Endodermal cell (in vitro differentiated cells): ENCODE measurements at regions not wholly inside any gene's neighbourhood (a gene's known extent, or its start where the extent isn't known, plus 50 kb on each side); places are given as distances from the start of the nearest gene placed in this dataset.

Source experiments
- DNase-seq: peaks from one replicate; pipeline ENCODE4 v3.0.0-alpha.2; 2017
- H3K27ac ChIP-seq: 2 replicates; pipeline ENCODE4 v1.5.1; 2013; ENCODE audit warnings: mild to moderate bottlenecking, low read depth, low read length, moderate library complexity
- H3K27me3 ChIP-seq: 2 replicates; pipeline ENCODE4 v1.6.1; 2013; ENCODE audit warnings: mild to moderate bottlenecking, low read length, moderate library complexity; ENCODE audit not compliant: insufficient read depth, control insufficient read depth, poor library complexity, severe bottlenecking
- H3K36me3 ChIP-seq: 2 replicates; pipeline ENCODE4 v1.7.0; 2013; ENCODE audit warnings: mild to moderate bottlenecking, low read length, moderate library complexity; ENCODE audit not compliant: control insufficient read depth, insufficient read depth
- H3K4me1 ChIP-seq: one replicate; pipeline ENCODE4 v1.7.0; 2013; ENCODE audit warnings: low read length; ENCODE audit not compliant: control insufficient read depth, insufficient read depth
- H3K4me3 ChIP-seq: 2 replicates; pipeline ENCODE4 v1.5.1; 2013; ENCODE audit warnings: mild to moderate bottlenecking, low read length, moderate library complexity
- H3K9ac ChIP-seq: 2 replicates; pipeline ENCODE4 v1.6.1; 2013; ENCODE audit warnings: mild to moderate bottlenecking, low read length, moderate library complexity; ENCODE audit not compliant: poor library complexity, severe bottlenecking; ENCODE audit errors: extremely low read depth
- H3K9me3 ChIP-seq: 2 replicates; pipeline ENCODE4 v1.6.1; 2013; ENCODE audit warnings: mild to moderate bottlenecking, low read length, moderate library complexity; ENCODE audit not compliant: control insufficient read depth
- H3K27ac Mint-ChIP-seq: 2 replicates; pipeline ENCODE4 v1.8.0; 2020; ENCODE audit warnings: mixed read lengths
- H3K27me3 Mint-ChIP-seq: 2 replicates; pipeline ENCODE4 v1.8.0; 2021; ENCODE audit warnings: mild to moderate bottlenecking, mixed read lengths; ENCODE audit not compliant: insufficient read depth
- H3K36me3 Mint-ChIP-seq: 2 replicates; pipeline ENCODE4 v1.8.0; 2020; ENCODE audit warnings: low read depth, mixed read lengths
- H3K4me1 Mint-ChIP-seq: 2 replicates; pipeline ENCODE4 v1.8.0; 2020; ENCODE audit warnings: mixed read lengths
- H3K4me3 Mint-ChIP-seq: 2 replicates; pipeline ENCODE4 v1.8.0; 2020; ENCODE audit warnings: mild to moderate bottlenecking, moderate library complexity, mixed read lengths
- H3K9me3 Mint-ChIP-seq: 2 replicates; pipeline ENCODE4 v1.8.0; 2020; ENCODE audit warnings: mild to moderate bottlenecking, mixed read lengths
- CTCF ChIP-seq: fragments of 200-600 bp; sonication (generic); conservative IDR thresholded peaks from 2 replicates; pipeline ENCODE4 v1.5.0; 2021; ENCODE audit warnings: antibody characterized with exemption, mild to moderate bottlenecking
- WGBS, 2 experiments: methylation state at CpG; one replicate each; pipeline versions ENCODE4 v1.1.5 to v1.1.7; 2013; ENCODE audit warnings: missing lambda C conversion rate in 2 of 2, mixed read lengths in 1 of 2; ENCODE audit not compliant: insufficient coverage in 1 of 2, insufficient read length in 1 of 2; 5-methylcytosine and 5-hydroxymethylcytosine counted together

GRCh38 chr10:15453926-15454325 lies 82.8 kb upstream of the FAM171A1 start:
- no peak for TF ChIP-seq CTCF
- no peak overlapping the region for H3K4me3 Mint-ChIP-seq
- 85 to 93% methylated on average over 2 to 3 of the region's 3 CpGs for whole genome bisulfite sequencing, 2 experiments

GRCh38 chr10:15453457-15453856 lies 82.4 kb upstream of the FAM171A1 start:
- DNase-seq, result no peak
- Mint-ChIP-seq H3K4me3 (no peak overlapping the region), H3K9me3 (peaks cover 2% of the 10 kb centered on the region), H3K36me3 (no peaks in the 10 kb centered on the region), H3K27me3 (no peaks in the 10 kb centered on the region), H3K4me1 (peaks cover 5% of the 10 kb centered on the region), H3K27ac (no peak overlapping the region)
- Histone ChIP-seq H3K9me3 (peaks cover 9% of the 10 kb centered on the region), H3K27me3 (no peaks in the 10 kb centered on the region), H3K27ac (no peak overlapping the region), H3K4me3 (no peak overlapping the region), H3K4me1 (no peaks in the 10 kb centered on the region), H3K9ac (no peak overlapping the region), H3K36me3 (no peaks in the 10 kb centered on the region)
- 89 to 90% methylated on average over 4 to 5 of the region's 5 CpGs for WGBS, 2 experiments
- TF ChIP-seq CTCF, result no peak

More at GRCh38 chr10:15453926-15454325, 82.8 kb upstream of the FAM171A1 start:
- Mint-ChIP-seq H3K36me3 (no peaks in the 10 kb centered on the region), H3K4me1 (peaks cover 5% of the 10 kb centered on the region), H3K27ac (no peak overlapping the region), H3K27me3 (no peaks in the 10 kb centered on the region), H3K9me3 (peaks cover 2% of the 10 kb centered on the region)
- peaks cover 9% of the 10 kb centered on the region for H3K9me3 ChIP-seq
- H3K27me3 ChIP-seq, result no peaks in the 10 kb centered on the region
- no peaks in the 10 kb centered on the region for H3K36me3 ChIP-seq
- H3K4me1 ChIP-seq, result no peaks in the 10 kb centered on the region
- no peak overlapping the region for H3K4me3 ChIP-seq
- DNase-seq, result no peak
- H3K9ac ChIP-seq, result no peak overlapping the region
- H3K27ac ChIP-seq, result no peak overlapping the region

- H3K9me3 Mint-ChIP-seq, result peaks cover 2% of the 10 kb centered on the region
- 91 to 93% methylated on average over 4 to 5 of the region's 5 CpGs for WGBS, 2 experiments
- no peak for TF ChIP-seq CTCF
- no peaks in the 10 kb centered on the region for H3K27me3 Mint-ChIP-seq
- no peak overlapping the region for H3K27ac Mint-ChIP-seq
- no peaks in the 10 kb centered on the region for H3K27me3 ChIP-seq
- H3K9me3 ChIP-seq, result peaks cover 6% of the 10 kb centered on the region
- H3K4me1 ChIP-seq, result no peaks in the 10 kb centered on the region
- H3K27ac ChIP-seq, result no peak overlapping the region
- H3K4me3 Mint-ChIP-seq, result no peak overlapping the region
- H3K36me3 Mint-ChIP-seq, result no peaks in the 10 kb centered on the region
- H3K36me3 ChIP-seq, result no peaks in the 10 kb centered on the region
- H3K9ac ChIP-seq, result no peak overlapping the region
- H3K4me1 Mint-ChIP-seq, result peaks cover 5% of the 10 kb centered on the region
- no peak for DNase-seq
- no peak overlapping the region for H3K4me3 ChIP-seq
Measured at GRCh38 chr10:15452545-15452944, 81.5 kb upstream of the FAM171A1 start.
